Right lobe of liver (tissue), 6 donors: ENCODE measurements at regions not wholly inside any gene's neighbourhood (a gene's known extent, or its start where the extent isn't known, plus 50 kb on each side); places are given as distances from the start of the nearest gene placed in this dataset.
"Not testable (repeated sequence)": the region's sequence is repeated elsewhere in the genome, so short reads cannot be mapped to it uniquely, and the experiment has no call there.

ENCODE experiments used
- ATAC-seq, 4 donors: fragments of 200-7000 bp; cut with Tn5 transposase; one replicate each; pipeline ENCODE4 v1.9.1; 2020; ENCODE audit warnings: mild to moderate bottlenecking in 4 of 4, moderate library complexity in 4 of 4
- DNase-seq, 3 donors: peaks; one replicate each; pipeline ENCODE4 v3.0.0-alpha.2; 2020
- H3K27ac ChIP-seq, 3 donors: fragments of 200-600 bp; one replicate each; pipeline ENCODE4 v1.8.0; 2022
- H3K27me3 ChIP-seq, 2 donors: fragments of 200-600 bp; one replicate each; pipeline ENCODE4 v1.8.0; 2022
- H3K36me3 ChIP-seq, 4 donors: fragments of 200-600 bp; sonication (generic) in 1 of 4; one replicate each; pipeline versions ENCODE4 v1.5.1 to v1.8.0; 2017 to 2022; ENCODE audit warnings: control low read depth in 1 of 4
- H3K4me1 ChIP-seq, 4 donors: fragments of 200-600 bp; sonication (generic) in 1 of 4; one replicate each; pipeline versions ENCODE4 v1.5.1 to v1.8.0; 2017 to 2022; ENCODE audit warnings: control low read depth in 1 of 4
- H3K4me3 ChIP-seq, 3 donors: fragments of 200-600 bp; one replicate each; pipeline ENCODE4 v1.8.0; 2022
- H3K9me3 ChIP-seq, 4 donors: fragments of 200-600 bp; sonication (generic) in 1 of 4; one replicate each; pipeline versions ENCODE4 v1.5.1 to v1.8.0; 2017 to 2022; ENCODE audit warnings: control low read depth in 1 of 4
- CTCF ChIP-seq, 4 donors: fragments of 200-600 bp in 3 of 4; fragments of 450-650 bp in 1 of 4; IDR thresholded peaks; one replicate each; pipeline versions ENCODE4 v1.5.1 to v1.8.0; 2016 to 2022; ENCODE audit warnings: antibody characterized with exemption in 4 of 4, mild to moderate bottlenecking in 2 of 4
- POLR2A ChIP-seq: fragments of 450-650 bp; IDR thresholded peaks from one replicate; pipeline ENCODE4 v1.6.1; 2017; ENCODE audit warnings: antibody characterized with exemption, mild to moderate bottlenecking
- WGBS: methylation state at CpG from one replicate; pipeline ENCODE4 v1.1.6; 2018; ENCODE audit warnings: low coverage, low lambda C conversion rate; ENCODE audit not compliant: insufficient coverage; ENCODE audit errors: missing lambda C conversion rate; 5-methylcytosine and 5-hydroxymethylcytosine counted together
- intact Hi-C, 2 donors: fragments of 100-400 bp; cut with DNase I; formaldehyde crosslinking; loops; one replicate each; pipeline versions ENCODE4 v1.11.2 to v1.14.1; 2022
- donor health status: DM: no; HTN: yes; CAD: no.
- donor health status: DM: no; HTN: no; CAD: no.
- donor health status: DM: no; HTN: no; CAD: no.
- donor health status: DM: no; HTN: yes; CAD: no.
- donor health status: DM: no; HTN: yes; CAD: no.

GRCh38 chr11:89583580-89583979, 92.4 kb upstream of the NOX4 start:
- intact Hi-C loops: no loop called here
- H3K27ac ChIP-seq: no peak overlapping the region
- peak in 3 of 4 donors; percentile 73 to 79 (median 77) for ATAC-seq
- 36% methylated on average over 2 of the region's 2 CpGs for WGBS
- H3K4me3 ChIP-seq: no peak overlapping the region
- no peak for TF ChIP-seq CTCF (IDR thresholded peaks at IDR 0.05)
- H3K9me3 ChIP-seq: no peaks in the 10 kb centered on the region
- DNase-seq: no peak
- H3K36me3 ChIP-seq: no peaks in the 10 kb centered on the region
- no peaks in the 10 kb centered on the region for H3K27me3 ChIP-seq
- H3K4me1 ChIP-seq: peaks cover 0 to 4% (median 0%) of the 10 kb centered on the region in 4 donors

- H3K4me1 ChIP-seq, DNase-seq, H3K4me3 ChIP-seq, H3K27me3 ChIP-seq, ATAC-seq, H3K9me3 ChIP-seq, H3K36me3 ChIP-seq, H3K27ac ChIP-seq, intact Hi-C loops: not testable (repeated sequence)
- 89% methylated on average over 3 of the region's 3 CpGs for WGBS
These were observed 93.9 kb upstream of the NOX4 start for GRCh38 chr11:89585046-89585445.

GRCh38 chr11:89585471-89585870, 94.3 kb upstream of the NOX4 start:
- DNase-seq, intact Hi-C loops, H3K36me3 ChIP-seq, ATAC-seq, H3K4me3 ChIP-seq, H3K9me3 ChIP-seq, H3K4me1 ChIP-seq, H3K27me3 ChIP-seq, H3K27ac ChIP-seq: not testable (repeated sequence)
- 55% methylated on average over 2 of the region's 2 CpGs for WGBS

- intact Hi-C loops, H3K9me3 ChIP-seq, H3K4me3 ChIP-seq, ATAC-seq, H3K4me1 ChIP-seq, H3K27me3 ChIP-seq, H3K27ac ChIP-seq, DNase-seq, H3K36me3 ChIP-seq: not testable (repeated sequence)
- WGBS: 78% methylated on average over 5 of the region's 6 CpGs
These were observed 98.2 kb upstream of the NOX4 start for GRCh38 chr11:89589413-89589812.

- 80% methylated on average over 4 of the region's 5 CpGs for WGBS
- intact Hi-C loops: not testable (repeated sequence)
These were observed 98.9 kb upstream of the NOX4 start for GRCh38 chr11:89590008-89590632.

GRCh38 chr11:89601263-89601662, 108.8 kb upstream of the TRIM77 start:
- intact Hi-C loops, DNase-seq, ATAC-seq, H3K4me3 ChIP-seq, H3K36me3 ChIP-seq, H3K27ac ChIP-seq, H3K27me3 ChIP-seq, H3K4me1 ChIP-seq, H3K9me3 ChIP-seq: not testable (repeated sequence)
- 86% methylated on average over 1 of the region's 1 CpG for WGBS

More at GRCh38 chr11:89590008-89590632, 98.9 kb upstream of the NOX4 start:
- H3K27me3 ChIP-seq, H3K27ac ChIP-seq, H3K4me1 ChIP-seq, H3K4me3 ChIP-seq, H3K36me3 ChIP-seq, H3K9me3 ChIP-seq, DNase-seq: not testable (repeated sequence)
- ATAC-seq: peak in 1 of 4 donors; percentile 10

- Histone ChIP-seq H3K27ac (no peak overlapping the region), H3K27me3 (no peaks in the 10 kb centered on the region), H3K4me1 (no peaks in the 10 kb centered on the region), H3K9me3 (no peaks in the 10 kb centered on the region), H3K36me3 (no peaks in the 10 kb centered on the region), H3K4me3 (no peak overlapping the region)
- intact Hi-C loops: no loop called here
- no peak for DNase-seq
- ATAC-seq: no peak
- TF ChIP-seq CTCF (IDR thresholded peaks at IDR 0.05) (no peak), POLR2A (no peak)
- WGBS: 77% methylated on average over 4 of the region's 4 CpGs
These were observed 105.8 kb upstream of the TRIM77 start for GRCh38 chr11:89604281-89604680.

GRCh38 chr11:89606845-89607244, 103.3 kb upstream of the TRIM77 start:
- peak; percentile 63 to 89 (median 76) for ATAC-seq
- H3K4me1 ChIP-seq, H3K36me3 ChIP-seq, H3K27me3 ChIP-seq, DNase-seq, H3K27ac ChIP-seq, H3K4me3 ChIP-seq, H3K9me3 ChIP-seq, intact Hi-C loops: not testable (repeated sequence)
- 25% methylated on average over 2 of the region's 2 CpGs for WGBS

GRCh38 chr11:89607497-89607896, 102.6 kb upstream of the TRIM77 start:
- H3K4me1 ChIP-seq, intact Hi-C loops, H3K4me3 ChIP-seq, H3K36me3 ChIP-seq, DNase-seq, H3K27me3 ChIP-seq, H3K9me3 ChIP-seq: not testable (repeated sequence)
- 56% methylated on average over 7 of the region's 7 CpGs for WGBS
- H3K27ac ChIP-seq: peak overlapping the region in 1 of 3 donors; percentile 3
- peak in 1 of 4 donors; percentile 14 for ATAC-seq
